Caco-2 (cell line): ENCODE measurements at regions not wholly inside any gene's neighbourhood (a gene's known extent, or its start where the extent isn't known, plus 50 kb on each side); places are given as distances from the start of the nearest gene placed in this dataset.

Experiments used
- BruUV-seq: library from RNA; stranded (reverse); fragments of 400-500 nt; replicated peaks from 2 replicates; lab custom pipeline; 2021; lab: Mats Ljungman, UMichigan
- CTCF ChIA-PET: fragments of 300-600 bp; sonication (Branson Sonifier 250); formaldehyde crosslinking; loops from one replicate; lab custom pipeline; 2022; ENCODE audit warnings: antibody characterized with exemption; lab: Charles Lee
- POLR2A ChIA-PET: fragments of 300-600 bp; sonication (Branson Sonifier 250); formaldehyde crosslinking; loops from one replicate; lab custom pipeline; 2022; ENCODE audit warnings: antibody characterized with exemption; lab: Charles Lee
- DNase-seq, 2 experiments: peaks; one replicate each; pipeline versions ENCODE4 v3.0.0 to v3.0.0-alpha.2; 2020 to 2022
- H3K27me3 ChIP-seq: replicated peaks from 2 replicates; pipeline ENCODE4 v1.6.0; 2011; ENCODE audit warnings: low read length; ENCODE audit not compliant: control insufficient read depth, insufficient read depth
- H3K36me3 ChIP-seq: 2 replicates; pipeline ENCODE4 v1.5.1; 2011; ENCODE audit warnings: low read length; ENCODE audit not compliant: control insufficient read depth, insufficient read depth
- H3K4me1 ChIP-seq: fragments of 250-450 bp; sonication (Bioruptor Pico); 2 replicates; pipeline ENCODE4 v1.5.1; 2020; ENCODE audit warnings: mild to moderate bottlenecking
- H3K4me3 ChIP-seq: 2 replicates; pipeline ENCODE4 v1.5.1; 2011; ENCODE audit warnings: low read depth, mild to moderate bottlenecking, control low read depth, low read length
- H3K9me3 ChIP-seq: fragments of 250-450 bp; sonication (Bioruptor Pico); 2 replicates; pipeline ENCODE4 v1.5.1; 2020; ENCODE audit warnings: mild to moderate bottlenecking, moderate library complexity
- H3K27ac Mint-ChIP-seq: one replicate; pipeline ENCODE4 v1.8.0; 2022; ENCODE audit warnings: mixed read lengths; ENCODE audit not compliant: unreplicated experiment
- H3K27me3 Mint-ChIP-seq: one replicate; pipeline ENCODE4 v1.8.0; 2022; ENCODE audit warnings: mixed read lengths; ENCODE audit not compliant: insufficient read depth, unreplicated experiment
- H3K36me3 Mint-ChIP-seq: one replicate; pipeline ENCODE4 v1.8.0; 2022; ENCODE audit warnings: mild to moderate bottlenecking, mixed read lengths; ENCODE audit not compliant: insufficient read depth, unreplicated experiment
- H3K4me1 Mint-ChIP-seq: one replicate; pipeline ENCODE4 v1.8.0; 2022; ENCODE audit warnings: low read depth, mixed read lengths; ENCODE audit not compliant: unreplicated experiment
- H3K4me3 Mint-ChIP-seq: one replicate; pipeline ENCODE4 v1.8.0; 2022; ENCODE audit warnings: mild to moderate bottlenecking, moderate library complexity, mixed read lengths; ENCODE audit not compliant: unreplicated experiment
- H3K9me3 Mint-ChIP-seq: one replicate; pipeline ENCODE4 v1.8.0; 2022; ENCODE audit warnings: mixed read lengths; ENCODE audit not compliant: unreplicated experiment
- CTCF ChIP-seq, 2 experiments: fragments of 200-600 bp in 1 of 2; IDR thresholded peaks; 1 replicate in 1 of 2; 2 replicates in 1 of 2; pipeline versions ENCODE4 v1.5.1 to v1.8.0; 2011 to 2022; ENCODE audit warnings: antibody characterized with exemption in 1 of 2, control low read depth in 1 of 2, inconsistent platforms in 1 of 2, low read depth in 1 of 2, low read length in 1 of 2, mild to moderate bottlenecking in 1 of 2, moderate library complexity in 1 of 2; ENCODE audit not compliant: insufficient read depth in 1 of 2, severe bottlenecking in 1 of 2, unreplicated experiment in 1 of 2
- intact Hi-C: fragments of 100-400 bp; cut with micrococcal nuclease; formaldehyde crosslinking; loops from one replicate; pipeline ENCODE4 v1.10.0; 2022; ENCODE audit not compliant: unreplicated experiment

DNA sequence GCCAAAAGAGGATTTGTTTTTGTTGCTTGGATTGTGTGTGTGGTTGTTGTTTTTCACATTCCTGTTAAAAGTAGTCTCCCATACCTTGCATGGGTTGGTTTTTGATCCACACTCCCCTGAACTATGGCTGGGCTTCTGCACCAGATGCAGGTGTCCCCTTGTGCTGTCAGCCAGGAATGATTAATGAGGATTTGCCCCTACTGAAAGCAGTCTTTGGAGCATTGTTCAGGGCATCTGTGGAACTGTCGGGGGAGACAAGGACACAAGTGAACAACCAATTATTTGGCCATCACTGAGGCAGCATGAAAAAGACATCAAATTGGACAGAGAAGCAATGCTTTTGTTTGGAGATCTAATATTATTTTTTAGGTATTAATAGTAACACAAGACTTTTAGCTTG is 373.2 kb upstream of the MMS22L start:
- POLR2A ChIA-PET: no interaction called here
- CTCF ChIA-PET: no interaction called here
- no peak overlapping the region for H3K4me3 ChIP-seq
- H3K36me3 ChIP-seq: no peaks in the 10 kb centered on the region
- intact Hi-C loops: no loop called here
- H3K27me3 ChIP-seq: no peaks in the 10 kb centered on the region
- no peaks in the 10 kb centered on the region for H3K4me1 Mint-ChIP-seq
- no peaks in the 10 kb centered on the region for H3K4me1 ChIP-seq
- no peak for DNase-seq
- H3K36me3 Mint-ChIP-seq: no peaks in the 10 kb centered on the region
- H3K27ac Mint-ChIP-seq: no peak overlapping the region
- no peaks in the 10 kb centered on the region for H3K9me3 Mint-ChIP-seq
- no peaks in the 10 kb centered on the region for H3K27me3 Mint-ChIP-seq
- H3K4me3 Mint-ChIP-seq: no peak overlapping the region
- no TSS peak for BruUV-seq
- no peaks in the 10 kb centered on the region for H3K9me3 ChIP-seq
- TF ChIP-seq CTCF (IDR thresholded peaks at IDR 0.05; ENCODE audit: insufficient read depth in 1 of 2, low read depth in 1 of 2, low read length in 1 of 2, severe bottlenecking in 1 of 2, unreplicated experiment in 1 of 2): no peak

GRCh38 chr6:97656706-97657350 is 373.8 kb upstream of the MMS22L start:
- Mint-ChIP-seq H3K9me3 (no peaks in the 10 kb centered on the region), H3K27ac (no peak overlapping the region), H3K4me1 (no peaks in the 10 kb centered on the region), H3K36me3 (no peaks in the 10 kb centered on the region), H3K27me3 (peaks cover 2% of the 10 kb centered on the region), H3K4me3 (no peak overlapping the region)
- POLR2A ChIA-PET: no interaction called here
- no peaks in the 10 kb centered on the region for H3K36me3 ChIP-seq
- no peak for DNase-seq
- CTCF ChIA-PET: no interaction called here
- no peak overlapping the region for H3K4me3 ChIP-seq
- TF ChIP-seq CTCF (IDR thresholded peaks at IDR 0.05; ENCODE audit: insufficient read depth in 1 of 2, low read depth in 1 of 2, low read length in 1 of 2, severe bottlenecking in 1 of 2, unreplicated experiment in 1 of 2): no peak
- no peaks in the 10 kb centered on the region for H3K4me1 ChIP-seq
- no TSS peak for BruUV-seq
- intact Hi-C loops: no loop called here
- no peaks in the 10 kb centered on the region for H3K9me3 ChIP-seq
- no peaks in the 10 kb centered on the region for H3K27me3 ChIP-seq

GRCh38 chr6:97658090-97658489 is 375.1 kb upstream of the MMS22L start:
- ChIA-PET POLR2A (no interaction called here), CTCF (no interaction called here)
- Histone ChIP-seq H3K4me3 (no peak overlapping the region), H3K27me3 (no peaks in the 10 kb centered on the region), H3K4me1 (no peaks in the 10 kb centered on the region), H3K36me3 (no peaks in the 10 kb centered on the region), H3K9me3 (no peaks in the 10 kb centered on the region)
- no TSS peak for BruUV-seq
- peaks cover 5% of the 10 kb centered on the region for H3K27me3 Mint-ChIP-seq
- no peaks in the 10 kb centered on the region for H3K36me3 Mint-ChIP-seq
- DNase-seq: no peak
- H3K27ac Mint-ChIP-seq: no peak overlapping the region
- no peaks in the 10 kb centered on the region for H3K4me1 Mint-ChIP-seq
- intact Hi-C loops: no loop called here
- TF ChIP-seq CTCF (IDR thresholded peaks at IDR 0.05; ENCODE audit: insufficient read depth in 1 of 2, low read depth in 1 of 2, low read length in 1 of 2, severe bottlenecking in 1 of 2, unreplicated experiment in 1 of 2): no peak
- no peaks in the 10 kb centered on the region for H3K9me3 Mint-ChIP-seq
- H3K4me3 Mint-ChIP-seq: no peak overlapping the region
